SU-DHL-6 (cell line): ENCODE measurements at regions not wholly inside any gene's neighbourhood (a gene's known extent, or its start where the extent isn't known, plus 50 kb on each side); places are given as distances from the start of the nearest gene placed in this dataset.

Experiments
- EZH2phosphoT487 ChIP-seq: fragments of 200-600 bp; sonication (generic), shearing (Covaris generic); conservative IDR thresholded peaks from 2 replicates; pipeline ENCODE4 v1.6.1; 2018; ENCODE audit warnings: mild to moderate bottlenecking, antibody characterized with exemption, low read length, moderate library complexity, mixed read lengths
- TF ChIP-seq, protein P1 (sequence below): fragments of 200-600 bp; sonication (generic); IDR thresholded peaks from one replicate; pipeline ENCODE4 v1.5.1; 2017; ENCODE audit warnings: antibody characterized with exemption, mild to moderate bottlenecking, low read length, moderate library complexity; ENCODE audit not compliant: insufficient read depth, poor library complexity, severe bottlenecking

GRCh38 chr4:126441173-126442035 lies 1126.6 kb downstream of the FAT4 start:
- TF ChIP-seq, protein P1, sequence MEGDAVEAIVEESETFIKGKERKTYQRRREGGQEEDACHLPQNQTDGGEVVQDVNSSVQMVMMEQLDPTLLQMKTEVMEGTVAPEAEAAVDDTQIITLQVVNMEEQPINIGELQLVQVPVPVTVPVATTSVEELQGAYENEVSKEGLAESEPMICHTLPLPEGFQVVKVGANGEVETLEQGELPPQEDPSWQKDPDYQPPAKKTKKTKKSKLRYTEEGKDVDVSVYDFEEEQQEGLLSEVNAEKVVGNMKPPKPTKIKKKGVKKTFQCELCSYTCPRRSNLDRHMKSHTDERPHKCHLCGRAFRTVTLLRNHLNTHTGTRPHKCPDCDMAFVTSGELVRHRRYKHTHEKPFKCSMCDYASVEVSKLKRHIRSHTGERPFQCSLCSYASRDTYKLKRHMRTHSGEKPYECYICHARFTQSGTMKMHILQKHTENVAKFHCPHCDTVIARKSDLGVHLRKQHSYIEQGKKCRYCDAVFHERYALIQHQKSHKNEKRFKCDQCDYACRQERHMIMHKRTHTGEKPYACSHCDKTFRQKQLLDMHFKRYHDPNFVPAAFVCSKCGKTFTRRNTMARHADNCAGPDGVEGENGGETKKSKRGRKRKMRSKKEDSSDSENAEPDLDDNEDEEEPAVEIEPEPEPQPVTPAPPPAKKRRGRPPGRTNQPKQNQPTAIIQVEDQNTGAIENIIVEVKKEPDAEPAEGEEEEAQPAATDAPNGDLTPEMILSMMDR: no peak
- no peak for TF ChIP-seq EZH2phosphoT487
